Activated CD4-positive, alpha-beta T cell treated with anti-CD3 and anti-CD28 coated beads, Interleukin-2, amount 50 U/mL, for 4 hours (primary cell): ENCODE measurements at regions not wholly inside any gene's neighbourhood (a gene's known extent, or its start where the extent isn't known, plus 50 kb on each side); places are given as distances from the start of the nearest gene placed in this dataset.

Experiments used
- DNase-seq, 2 experiments: peaks; one replicate each; pipeline ENCODE4 v3.0.0-alpha.2; 2020

DNA sequence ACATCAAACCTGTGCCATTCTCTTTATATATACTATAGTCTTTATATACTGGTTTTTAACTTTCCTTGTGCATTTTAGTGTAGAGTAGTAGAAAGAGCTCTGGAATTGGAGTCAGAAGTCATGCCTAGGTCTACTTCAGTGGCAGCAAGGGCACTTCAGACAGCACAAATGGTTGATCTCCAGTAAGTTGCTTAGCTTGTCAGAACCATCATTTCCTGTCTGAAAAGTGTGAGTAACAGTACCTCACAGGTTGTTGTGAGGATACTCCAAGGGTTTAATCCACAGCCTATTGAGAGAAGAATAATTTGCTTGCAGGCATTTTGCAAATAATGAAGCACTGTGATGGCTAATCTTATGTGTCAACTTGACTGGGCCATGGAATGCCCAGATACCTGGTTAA, 95.8 kb upstream of the NR4A3 start:
- DNase-seq = no peak

- DNase-seq = no peak
Observed at GRCh38 chr9:99726758-99727157, 94.9 kb upstream of the NR4A3 start.

DNA sequence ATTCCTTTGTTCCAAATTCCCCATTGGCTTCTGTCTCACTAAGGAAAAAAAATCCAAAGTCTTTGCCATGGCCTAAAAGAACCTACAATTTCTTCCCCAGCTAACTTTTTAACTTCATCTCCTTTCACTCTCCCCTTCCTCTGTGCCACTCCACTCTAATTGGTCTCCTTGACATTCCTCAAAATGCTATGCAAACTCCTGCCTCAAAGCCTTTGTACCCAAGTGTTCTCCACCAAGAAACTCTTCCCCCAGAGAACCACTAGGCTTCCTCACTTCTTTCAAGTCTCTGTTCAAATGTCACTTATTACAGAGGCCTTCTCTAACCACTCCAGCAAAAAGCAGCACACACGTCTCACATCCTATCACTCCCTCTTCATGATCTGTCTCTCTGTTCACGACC, 91.6 kb upstream of the NR4A3 start:
- DNase-seq = no peak

DNA sequence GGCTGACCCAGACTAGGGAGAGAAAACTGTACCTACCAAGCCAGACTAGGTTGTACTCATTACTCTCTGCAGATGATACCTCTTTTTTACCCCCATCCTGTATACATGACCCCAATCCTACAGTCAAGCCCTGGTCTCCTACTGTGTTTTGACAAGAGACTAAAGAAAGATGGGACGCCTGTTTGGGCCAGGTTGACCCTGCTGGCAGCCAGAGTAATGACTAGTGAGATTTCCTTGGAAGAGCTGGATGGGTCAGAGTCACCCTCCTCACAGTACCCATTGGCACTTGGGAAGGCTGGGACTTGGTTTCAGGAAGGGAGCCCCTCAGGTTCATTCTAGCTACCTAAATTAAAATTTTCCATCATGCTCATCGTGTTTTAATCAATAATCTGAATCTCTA, 89.7 kb upstream of the NR4A3 start:
- no peak for DNase-seq

GRCh38 chr9:99732715-99733114, 89.0 kb upstream of the NR4A3 start:
- no peak for DNase-seq

DNA sequence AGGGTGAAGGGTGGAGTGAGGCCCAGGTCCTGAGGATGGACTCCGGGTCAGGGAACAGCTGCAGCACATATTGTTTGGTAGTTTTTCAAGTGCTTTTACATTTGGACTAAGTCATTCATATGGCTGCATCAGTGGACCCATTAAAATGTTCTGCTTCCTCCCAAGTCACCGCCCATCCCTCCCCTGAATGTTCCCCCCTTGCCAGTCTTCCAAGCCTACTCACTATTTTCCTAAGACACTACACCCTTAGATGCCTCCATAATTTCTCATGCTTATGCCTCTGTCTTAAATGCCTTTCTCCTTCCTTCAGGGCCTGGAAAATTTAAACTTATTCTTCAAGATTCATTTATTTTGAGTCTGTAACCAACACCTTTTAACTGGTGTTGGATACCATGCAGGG, 86.6 kb upstream of the NR4A3 start:
- DNase-seq = no peak

GRCh38 chr9:99736291-99736690, 85.4 kb upstream of the NR4A3 start:
- no peak for DNase-seq

DNA sequence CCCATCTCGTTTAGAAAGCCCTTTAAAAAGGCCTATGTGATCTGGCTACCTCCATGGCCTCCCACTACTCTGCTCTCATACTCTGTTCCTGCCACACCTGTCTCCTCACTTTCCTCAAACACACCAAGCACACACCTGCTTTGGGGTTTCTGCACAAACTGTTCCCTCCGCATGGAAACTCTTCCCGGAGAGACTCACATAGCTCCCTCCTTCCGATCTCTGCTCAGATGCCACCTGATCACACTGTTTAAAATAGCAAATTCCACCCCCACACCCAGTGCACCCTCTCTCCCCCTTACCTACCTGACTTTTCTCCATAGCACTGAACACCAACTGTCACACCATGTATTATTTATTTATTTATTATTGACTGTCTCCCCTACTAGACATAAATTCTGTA, 84.0 kb upstream of the NR4A3 start:
- DNase-seq = no peak

GRCh38 chr9:99743006-99743405, 78.7 kb upstream of the NR4A3 start:
- no peak for DNase-seq

- DNase-seq = no peak
Observed at GRCh38 chr9:99743455-99743854, 78.2 kb upstream of the NR4A3 start.

DNA sequence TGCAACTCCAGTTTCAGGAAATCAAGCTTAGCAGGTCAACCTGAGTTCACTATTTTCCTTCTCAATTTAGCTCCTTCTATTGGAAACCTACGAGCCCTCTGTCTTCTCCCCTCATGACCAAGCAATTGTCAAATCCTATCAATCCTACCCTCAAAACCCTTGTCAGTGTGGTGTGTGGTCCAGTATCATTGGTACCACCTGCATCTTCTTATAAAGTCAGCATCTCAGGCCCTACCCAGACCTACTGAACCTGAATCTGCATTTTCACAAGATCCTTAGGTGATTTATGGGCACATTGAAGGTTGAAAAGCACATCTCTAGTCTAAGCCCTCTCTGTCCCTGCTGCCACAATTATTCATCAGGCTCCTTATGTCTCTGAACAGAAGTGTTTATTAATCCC, 77.6 kb upstream of the NR4A3 start:
- DNase-seq = no peak

GRCh38 chr9:99745085-99745484, 76.6 kb upstream of the NR4A3 start:
- DNase-seq = no peak

GRCh38 chr9:99746406-99746805, 75.3 kb upstream of the NR4A3 start:
- DNase-seq = no peak

DNA sequence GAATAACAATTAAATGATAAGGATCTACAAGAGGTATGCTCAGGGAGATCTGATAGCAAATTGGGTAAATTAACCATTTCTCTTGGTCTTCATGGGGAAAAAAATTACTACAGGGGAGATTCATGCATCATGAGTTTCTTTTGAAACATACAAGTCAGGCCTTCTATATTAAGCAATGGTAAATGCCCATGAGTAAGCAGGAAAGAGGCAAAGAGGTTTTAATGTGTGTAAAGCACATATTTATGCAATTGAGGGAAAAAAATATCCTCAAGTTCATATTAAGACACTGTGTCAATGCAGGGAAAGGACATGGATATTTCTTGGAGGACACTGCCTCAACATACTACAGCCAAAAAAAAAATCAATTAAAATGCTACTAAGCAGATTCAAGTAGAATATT, 73.4 kb upstream of the NR4A3 start:
- no peak for DNase-seq

DNA sequence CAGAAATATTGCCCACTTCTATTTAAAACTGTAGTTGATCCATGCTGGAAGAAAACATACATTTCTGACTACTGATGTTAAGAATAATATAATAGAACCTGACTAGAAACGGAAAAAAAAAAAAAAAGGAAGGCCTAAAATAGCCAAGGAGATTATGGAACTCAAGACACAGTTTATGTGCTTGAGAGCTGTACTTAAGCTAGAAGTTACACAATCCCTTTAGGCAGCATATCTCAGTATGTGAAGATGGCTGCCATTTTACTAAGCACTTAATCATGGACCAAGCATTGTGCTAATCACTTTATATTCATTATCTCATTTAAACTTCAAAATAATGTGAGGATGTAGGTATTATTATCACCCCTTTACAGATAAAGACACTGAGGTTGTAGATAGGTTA, 73.0 kb upstream of the NR4A3 start:
- no peak for DNase-seq

GRCh38 chr9:99749641-99750040, 72.0 kb upstream of the NR4A3 start:
- no peak for DNase-seq

DNA sequence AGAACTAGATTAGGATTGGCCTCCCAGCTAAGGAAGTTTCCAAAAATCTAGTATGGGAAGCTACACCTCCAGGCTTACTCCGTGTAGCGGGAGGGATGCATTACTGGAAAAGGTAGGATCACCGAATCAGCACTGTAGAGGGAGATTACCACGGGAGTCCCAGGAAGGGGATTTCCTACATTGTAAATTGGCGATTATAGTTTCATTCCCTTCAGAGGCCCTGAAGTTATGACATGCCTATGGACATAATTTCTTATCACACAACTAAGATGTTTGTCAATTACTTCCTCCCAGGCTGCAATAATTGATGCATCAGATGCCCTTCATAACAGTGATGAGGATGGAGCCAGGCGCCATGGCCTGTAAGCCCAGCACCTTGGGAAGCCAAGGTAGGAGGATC, 71.2 kb upstream of the NR4A3 start:
- no peak for DNase-seq

- no peak for DNase-seq
Observed at GRCh38 chr9:99752417-99753109, 69.1 kb upstream of the NR4A3 start.

- no peak for DNase-seq
Observed at GRCh38 chr9:99753436-99753835, 68.2 kb upstream of the NR4A3 start.

GRCh38 chr9:99760421-99760820, 61.3 kb upstream of the NR4A3 start:
- DNase-seq = no peak

GRCh38 chr9:99762470-99762869, 59.2 kb upstream of the NR4A3 start:
- no peak for DNase-seq
